Heart left ventricle (tissue), 16 donors: ENCODE measurements at regions not wholly inside any gene's neighbourhood (a gene's known extent, or its start where the extent isn't known, plus 50 kb on each side); places are given as distances from the start of the nearest gene placed in this dataset.

Source experiments
- ATAC-seq, 4 donors: fragments of 200-7000 bp; cut with Tn5 transposase; one replicate each; pipeline ENCODE4 v1.9.1; 2020 to 2022; ENCODE audit warnings: moderate library complexity in 4 of 4, mild to moderate bottlenecking in 3 of 4, moderate number of reproducible peaks in 1 of 4
- DNase-seq, 5 donors: peaks; one replicate each; pipeline ENCODE4 v3.0.0-alpha.2; 2020
- H3K27ac ChIP-seq, 12 donors: fragments of 200-600 bp; sonication (generic) in 4 of 12; one replicate each; pipeline versions ENCODE4 v1.5.0 to v1.8.0; 2016 to 2022; ENCODE audit warnings: mild to moderate bottlenecking in 2 of 12
- H3K27me3 ChIP-seq, 9 donors: fragments of 200-600 bp; sonication (generic) in 2 of 9; one replicate each; pipeline versions ENCODE4 v1.5.1 to v1.8.0; 2016 to 2022; ENCODE audit warnings: mild to moderate bottlenecking in 3 of 9
- H3K36me3 ChIP-seq, 9 donors: fragments of 200-600 bp; sonication (generic) in 2 of 9; one replicate each; pipeline versions ENCODE4 v1.5.0 to v1.8.0; 2018 to 2022; ENCODE audit warnings: mild to moderate bottlenecking in 2 of 9
- H3K4me1 ChIP-seq, 12 donors: fragments of 200-600 bp; sonication (generic) in 4 of 12; one replicate each; pipeline versions ENCODE4 v1.5.0 to v1.8.0; 2016 to 2022; ENCODE audit warnings: mild to moderate bottlenecking in 3 of 12
- H3K4me3 ChIP-seq, 12 donors: fragments of 200-600 bp; sonication (generic) in 4 of 12; one replicate each; pipeline versions ENCODE4 v1.5.0 to v1.8.0; 2017 to 2022; ENCODE audit warnings: mild to moderate bottlenecking in 9 of 12, moderate library complexity in 4 of 12
- H3K9me3 ChIP-seq, 12 donors: fragments of 200-600 bp; sonication (generic) in 4 of 12; one replicate each; pipeline versions ENCODE4 v1.5.0 to v1.8.0; 2016 to 2022; ENCODE audit warnings: mild to moderate bottlenecking in 1 of 12
- CTCF ChIP-seq, 12 donors: fragments of 200-600 bp; sonication (generic) in 4 of 12; IDR thresholded peaks; one replicate each; pipeline versions ENCODE4 v1.5.0 to v1.8.0; 2018 to 2022; ENCODE audit warnings: antibody characterized with exemption in 12 of 12, mild to moderate bottlenecking in 5 of 12
- POLR2A ChIP-seq, 2 donors: fragments of 450-650 bp; IDR thresholded peaks; one replicate each; pipeline ENCODE4 v1.6.1; 2017; ENCODE audit warnings: antibody characterized with exemption in 2 of 2, mild to moderate bottlenecking in 2 of 2, moderate library complexity in 2 of 2
- WGBS, 4 donors: extraction: QIAGEN DNeasy Blood & Tissue Kit in 2 of 4; methylation state at CpG; one replicate each; pipeline versions ENCODE4 v1.1.5 to v1.1.7; 2013 to 2018; 5-methylcytosine and 5-hydroxymethylcytosine counted together
- intact Hi-C, 10 donors: fragments of 100-400 bp; cut with DNase I; formaldehyde crosslinking; loops; one replicate each; pipeline versions ENCODE4 v1.11.1 to v1.14.2; 2022
- donor health status: ischemic (EF 13 %, LVEDD 7.1; RV severe dilation, severe dysfunction).
- donor health status: healthy with polysubstance abuse.
- donor health status: DM: no; HTN: yes; CAD: no.
- donor health status: DM: no; HTN: no; CAD: no.
- donor health status: ischemic (EF 25% LVEDD 6.9; RV normal size, moderate dysfunction).
- donor health status: ischemic (EF 25% LVEDD 5.7; RV mildly dilated, moderate dysfunction).
- donor health status: healthy.
- donor health status: DM: yes; HTN: yes; CAD: no.
- donor health status: ischemic (EF 35%, LVEDD 5.7; RV mildly dilated, moderate dysfunction).
- donor health status: nonischemic (EF 11% LVEDD 7.7; RV severe dilation, severe dysfunction).
- donor health status: DM: yes; HTN: yes; CAD: no.
- donor health status: PGD.
- donor health status: ischemic (EF 29% LVEDD 5.4; RV normal size, mild dysfunction).
- donor health status: nonischemic (EF 23%, LVEDD 6.1; RV moderate dilation, normal function).

- DNase-seq (no peak), ATAC-seq (no peak)
- Histone ChIP-seq H3K36me3 (no peaks in the 10 kb centered on the region), H3K4me3 (no peak overlapping the region), H3K27me3 (no peaks in the 10 kb centered on the region), H3K4me1 (peaks cover 0 to 27% (median 5%) of the 10 kb centered on the region in 12 donors), H3K27ac (no peak overlapping the region), H3K9me3 (no peaks in the 10 kb centered on the region)
- 90 to 92% (median 91%) methylated on average over 2 of the region's 2 CpGs for WGBS, 4 donors
- intact Hi-C loops: loop anchor here in 1 of 10 donors (10.0 kb wide), 1 partner anchor 60 kb away; no protein-coding TSS in a partner anchor
- TF ChIP-seq POLR2A (IDR thresholded peaks at IDR 0.05) (no peak), CTCF (IDR thresholded peaks at IDR 0.05) (no peak)
Measured at GRCh38 chr18:22484471-22484870, 66.8 kb upstream of the CTAGE1 start.

GRCh38 chr18:22485808-22486244, 68.1 kb upstream of the CTAGE1 start:
- no peaks in the 10 kb centered on the region for H3K9me3 ChIP-seq
- intact Hi-C loops: loop anchor here in 1 of 10 donors (10.0 kb wide), 1 partner anchor 59 kb away; no protein-coding TSS in a partner anchor
- H3K4me3 ChIP-seq: no peak overlapping the region
- TF ChIP-seq CTCF (IDR thresholded peaks at IDR 0.05) (no peak), POLR2A (IDR thresholded peaks at IDR 0.05) (no peak)
- no peak overlapping the region for H3K27ac ChIP-seq
- no peak for DNase-seq
- ATAC-seq: no peak
- no peaks in the 10 kb centered on the region for H3K36me3 ChIP-seq
- 71 to 87% (median 79%) methylated on average over 6 of the region's 6 CpGs for WGBS, 4 donors
- peaks cover 0 to 29% (median 6%) of the 10 kb centered on the region in 12 donors for H3K4me1 ChIP-seq
- no peaks in the 10 kb centered on the region for H3K27me3 ChIP-seq

- no peak overlapping the region for H3K4me3 ChIP-seq
- H3K9me3 ChIP-seq: no peaks in the 10 kb centered on the region
- no peak for ATAC-seq
- intact Hi-C loops: loop anchor here in 1 of 10 donors (10.0 kb wide), 1 partner anchor 58 kb away; no protein-coding TSS in a partner anchor
- H3K36me3 ChIP-seq: no peaks in the 10 kb centered on the region
- H3K27me3 ChIP-seq: no peaks in the 10 kb centered on the region
- H3K27ac ChIP-seq: no peak overlapping the region
- no peak for DNase-seq
- H3K4me1 ChIP-seq: peaks cover 0 to 29% (median 6%) of the 10 kb centered on the region in 12 donors
- TF ChIP-seq POLR2A (IDR thresholded peaks at IDR 0.05) (no peak), CTCF (IDR thresholded peaks at IDR 0.05) (no peak)
- 76 to 90% (median 86%) methylated on average over 1 of the region's 1 CpG for WGBS, 4 donors
Measured at GRCh38 chr18:22486667-22487066, 69.0 kb upstream of the CTAGE1 start.

- H3K4me3 ChIP-seq: no peak overlapping the region
- H3K27ac ChIP-seq: peak overlapping the region in 8 of 12 donors; percentile 3 to 63 (median 44)
- 47 to 61% (median 60%) methylated on average over 5 of the region's 5 CpGs for WGBS, 4 donors
- H3K36me3 ChIP-seq: no peaks in the 10 kb centered on the region
- peaks cover 0 to 33% (median 6%) of the 10 kb centered on the region in 12 donors for H3K4me1 ChIP-seq
- ATAC-seq: peak; percentile 63 to 89 (median 83)
- no peak for TF ChIP-seq CTCF (IDR thresholded peaks at IDR 0.05)
- no peak for TF ChIP-seq POLR2A (IDR thresholded peaks at IDR 0.05)
- H3K9me3 ChIP-seq: no peaks in the 10 kb centered on the region
- no peaks in the 10 kb centered on the region for H3K27me3 ChIP-seq
- DNase-seq: peak; percentile 51 to 83 (median 67)
- intact Hi-C loops: loop anchor here in 1 of 10 donors (10.0 kb wide), 1 partner anchor 56 kb away; no protein-coding TSS in a partner anchor
Measured at GRCh38 chr18:22488554-22488953, 70.8 kb upstream of the CTAGE1 start.
